Naive thymus-derived CD4-positive, alpha-beta T cell (primary cell): ENCODE measurements at regions not wholly inside any gene's neighbourhood (a gene's known extent, or its start where the extent isn't known, plus 50 kb on each side); places are given as distances from the start of the nearest gene placed in this dataset.
"Not testable (repeated sequence)": the region's sequence is repeated elsewhere in the genome, so short reads cannot be mapped to it uniquely, and the experiment has no call there.

Experiments used
- ATAC-seq: fragments of 150-1000 bp; cut with Tn5 transposase; 2 replicates; pipeline ENCODE4 v1.10.0; 2021; ENCODE audit warnings: mild to moderate bottlenecking, moderate library complexity
- CTCF ChIA-PET: fragments of 350-600 bp; sonication (Branson Sonifier 250); formaldehyde crosslinking; loops from one replicate; lab custom pipeline; 2021; ENCODE audit warnings: antibody characterized with exemption; lab: Charles Lee
- POLR2A ChIA-PET: fragments of 350-600 bp; sonication (Branson Sonifier 250); formaldehyde crosslinking; loops from one replicate; lab custom pipeline; 2021; ENCODE audit warnings: antibody characterized with exemption, inconsistent platforms; lab: Charles Lee
- DNase-seq, 9 donors: peaks; one replicate each; pipeline versions ENCODE4 v3.0.0 to v3.0.0-alpha.2; 2020 to 2022; ENCODE audit warnings: mixed read lengths in 1 of 9
- H3K27ac ChIP-seq: one replicate; pipeline ENCODE4 v1.7.0; 2013; ENCODE audit warnings: mild to moderate bottlenecking, low read depth, low read length, moderate library complexity
- H3K27me3 ChIP-seq, 2 donors: one replicate each; pipeline ENCODE4 v1.7.0; 2013; ENCODE audit warnings: low read length in 2 of 2, mild to moderate bottlenecking in 2 of 2, moderate library complexity in 2 of 2; ENCODE audit not compliant: control insufficient read depth in 2 of 2, insufficient read depth in 2 of 2
- H3K36me3 ChIP-seq, 3 experiments: 1 replicate in 2 of 3; 2 replicates in 1 of 3; pipeline ENCODE4 v1.7.0; 2013; ENCODE audit warnings: low read length in 3 of 3, mild to moderate bottlenecking in 3 of 3, moderate library complexity in 1 of 3; ENCODE audit not compliant: insufficient read depth in 3 of 3, control insufficient read depth in 2 of 3
- H3K4me1 ChIP-seq, 2 donors: one replicate each; pipeline ENCODE4 v1.7.0; 2013; ENCODE audit warnings: low read length in 2 of 2, mild to moderate bottlenecking in 2 of 2, moderate library complexity in 1 of 2; ENCODE audit not compliant: control insufficient read depth in 2 of 2, insufficient read depth in 2 of 2
- H3K4me3 ChIP-seq: 2 replicates; pipeline ENCODE4 v1.7.0; 2013; ENCODE audit warnings: mild to moderate bottlenecking, low read length
- H3K9me3 ChIP-seq, 3 experiments: 1 replicate in 2 of 3; 2 replicates in 1 of 3; pipeline ENCODE4 v1.7.0; 2013; ENCODE audit warnings: low read length in 3 of 3; ENCODE audit not compliant: control insufficient read depth in 2 of 3
- H3K27ac Mint-ChIP-seq, 9 donors: one replicate each; pipeline ENCODE4 v1.8.0; 2020 to 2022; ENCODE audit warnings: mixed read lengths in 9 of 9, mild to moderate bottlenecking in 8 of 9, moderate library complexity in 5 of 9, inconsistent platforms in 2 of 9
- H3K27me3 Mint-ChIP-seq, 5 donors: one replicate each; pipeline ENCODE4 v1.8.0; 2021 to 2022; ENCODE audit warnings: mixed read lengths in 5 of 5, mild to moderate bottlenecking in 1 of 5
- H3K36me3 Mint-ChIP-seq, 5 donors: one replicate each; pipeline ENCODE4 v1.8.0; 2020 to 2022; ENCODE audit warnings: mixed read lengths in 5 of 5, mild to moderate bottlenecking in 3 of 5, inconsistent platforms in 1 of 5
- H3K4me1 Mint-ChIP-seq, 7 donors: one replicate each; pipeline ENCODE4 v1.8.0; 2020 to 2022; ENCODE audit warnings: mixed read lengths in 7 of 7, mild to moderate bottlenecking in 3 of 7, inconsistent platforms in 1 of 7
- H3K4me3 Mint-ChIP-seq, 10 donors: one replicate each; pipeline ENCODE4 v1.8.0; 2020 to 2022; ENCODE audit warnings: mild to moderate bottlenecking in 10 of 10, mixed read lengths in 10 of 10, moderate library complexity in 6 of 10, inconsistent platforms in 2 of 10
- H3K9me3 Mint-ChIP-seq, 11 donors: one replicate each; pipeline ENCODE4 v1.8.0; 2020 to 2022; ENCODE audit warnings: mixed read lengths in 11 of 11, mild to moderate bottlenecking in 4 of 11, inconsistent platforms in 1 of 11, moderate library complexity in 1 of 11
- intact Hi-C, 2 donors: fragments of 100-400 bp; cut with micrococcal nuclease; formaldehyde crosslinking; loops; one replicate each; pipeline ENCODE4 v1.15.1; 2023

DNA sequence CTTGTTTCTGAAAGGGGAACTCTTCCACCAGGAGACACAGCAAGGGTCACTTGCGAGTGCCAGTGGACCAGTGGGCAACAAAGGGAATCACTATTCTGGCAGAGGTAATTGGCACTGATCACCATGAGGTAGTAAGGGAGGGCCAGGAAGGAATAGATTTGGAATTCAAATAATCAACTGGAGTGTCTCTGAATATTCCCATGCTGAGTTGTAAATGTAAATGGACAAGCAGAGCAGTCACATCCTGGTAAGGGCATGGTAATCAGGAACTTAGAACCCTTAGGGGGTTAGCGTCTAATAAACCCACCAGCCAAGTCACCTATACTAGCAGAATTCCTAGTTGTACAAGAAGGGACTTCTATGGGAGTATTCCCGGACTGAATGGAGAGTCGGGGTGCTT, 178.5 kb upstream of the UGT8 start:
- CTCF ChIA-PET = no interaction called here
- H3K9me3 ChIP-seq = no peaks in the 10 kb centered on the region
- no peaks in the 10 kb centered on the region for H3K4me1 ChIP-seq
- POLR2A ChIA-PET = no interaction called here
- no peak for DNase-seq
- no peaks in the 10 kb centered on the region for H3K36me3 ChIP-seq
- intact Hi-C loops = no loop called here
- Mint-ChIP-seq H3K27ac (no peak overlapping the region), H3K4me3 (no peak overlapping the region), H3K27me3 (peaks cover 0 to 24% (median 10%) of the 10 kb centered on the region in 5 donors), H3K36me3 (no peaks in the 10 kb centered on the region), H3K9me3 (peaks cover 0 to 5% (median 0%) of the 10 kb centered on the region in 11 donors), H3K4me1 (no peaks in the 10 kb centered on the region)
- no peak overlapping the region for H3K4me3 ChIP-seq
- no peak for ATAC-seq
- no peaks in the 10 kb centered on the region for H3K27me3 ChIP-seq
- no peak overlapping the region for H3K27ac ChIP-seq

- Histone ChIP-seq H3K4me1 (no peaks in the 10 kb centered on the region), H3K36me3 (no peaks in the 10 kb centered on the region), H3K27me3 (no peaks in the 10 kb centered on the region), H3K27ac (no peak overlapping the region), H3K9me3 (no peaks in the 10 kb centered on the region), H3K4me3 (no peak overlapping the region)
- no peak for DNase-seq
- Mint-ChIP-seq H3K36me3 (no peaks in the 10 kb centered on the region), H3K27me3 (peaks cover 0 to 11% (median 5%) of the 10 kb centered on the region in 5 donors), H3K4me1 (no peaks in the 10 kb centered on the region), H3K27ac (no peak overlapping the region), H3K9me3 (peaks cover 0 to 7% (median 4%) of the 10 kb centered on the region in 11 donors), H3K4me3 (no peak overlapping the region)
- no peak for ATAC-seq
- CTCF ChIA-PET = no interaction called here
- intact Hi-C loops = no loop called here
- POLR2A ChIA-PET = no interaction called here
Observed at GRCh38 chr4:114423582-114423981, 175.0 kb upstream of the UGT8 start.

- Histone ChIP-seq H3K4me1 (no peaks in the 10 kb centered on the region), H3K9me3 (no peaks in the 10 kb centered on the region), H3K27ac (no peak overlapping the region), H3K36me3 (no peaks in the 10 kb centered on the region), H3K4me3 (no peak overlapping the region), H3K27me3 (no peaks in the 10 kb centered on the region)
- DNase-seq (no peak), ATAC-seq (no peak)
- ChIA-PET CTCF (interaction anchor here (0.5 kb wide), 1 partner anchor 21 kb away, joined by 3 read pairs; no protein-coding TSS in a partner anchor), POLR2A (no interaction called here)
- Mint-ChIP-seq H3K36me3 (no peaks in the 10 kb centered on the region), H3K4me3 (no peak overlapping the region), H3K27ac (no peak overlapping the region), H3K9me3 (peaks cover 0 to 16% (median 0%) of the 10 kb centered on the region in 11 donors), H3K27me3 (peaks cover 0 to 34% (median 19%) of the 10 kb centered on the region in 5 donors), H3K4me1 (no peaks in the 10 kb centered on the region)
- intact Hi-C loops = no loop called here
Observed at GRCh38 chr4:114435116-114435515, 163.5 kb upstream of the UGT8 start.

- H3K4me1 ChIP-seq = no peaks in the 10 kb centered on the region
- ATAC-seq = no peak
- no peaks in the 10 kb centered on the region for H3K27me3 ChIP-seq
- Mint-ChIP-seq H3K27ac (no peak overlapping the region), H3K4me3 (no peak overlapping the region), H3K27me3 (peaks cover 0 to 21% (median 12%) of the 10 kb centered on the region in 5 donors), H3K36me3 (no peaks in the 10 kb centered on the region), H3K4me1 (no peaks in the 10 kb centered on the region), H3K9me3 (peaks cover 0 to 5% (median 0%) of the 10 kb centered on the region in 11 donors)
- CTCF ChIA-PET = no interaction called here
- H3K4me3 ChIP-seq = no peak overlapping the region
- H3K9me3 ChIP-seq = no peaks in the 10 kb centered on the region
- no peak overlapping the region for H3K27ac ChIP-seq
- no peaks in the 10 kb centered on the region for H3K36me3 ChIP-seq
- POLR2A ChIA-PET = no interaction called here
- intact Hi-C loops = no loop called here
- DNase-seq = no peak
Observed at GRCh38 chr4:114442856-114443255, 155.8 kb upstream of the UGT8 start.

DNA sequence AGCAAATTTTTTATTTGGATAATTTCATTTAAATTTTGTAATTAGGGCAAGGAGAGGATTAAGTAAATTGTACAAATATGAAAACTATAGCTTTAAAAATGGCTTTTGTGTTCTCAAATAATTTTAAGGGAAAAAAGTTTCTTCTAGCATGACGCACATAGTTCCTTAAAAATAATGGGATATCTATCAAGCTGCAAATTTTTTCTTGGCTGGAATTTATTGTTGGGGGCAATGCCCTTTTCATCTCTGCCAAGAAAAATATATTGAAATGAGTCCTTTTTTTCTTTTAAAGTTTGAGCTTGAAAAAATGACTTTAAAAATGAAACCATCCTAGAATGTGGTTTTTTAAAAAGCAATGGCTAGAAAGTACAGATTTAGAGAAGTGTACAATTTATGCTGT, 154.4 kb upstream of the UGT8 start:
- CTCF ChIA-PET = no interaction called here
- H3K4me3 Mint-ChIP-seq = no peak overlapping the region
- intact Hi-C loops = no loop called here

GRCh38 chr4:114447963-114448516, 150.6 kb upstream of the UGT8 start:
- H3K27me3 ChIP-seq, H3K4me3 Mint-ChIP-seq, intact Hi-C loops, H3K9me3 ChIP-seq, H3K36me3 Mint-ChIP-seq, H3K4me1 ChIP-seq, H3K4me1 Mint-ChIP-seq, H3K36me3 ChIP-seq, H3K27ac Mint-ChIP-seq, H3K4me3 ChIP-seq, DNase-seq, H3K27ac ChIP-seq: not testable (repeated sequence)
- ChIA-PET CTCF (interaction anchor here (0.7 kb wide), 1 partner anchor 20 kb away, joined by 3 read pairs; no protein-coding TSS in a partner anchor), POLR2A (interaction anchor here (0.7 kb wide), 1 partner anchor 119 kb away, joined by 4 read pairs; no protein-coding TSS in a partner anchor)
- Mint-ChIP-seq H3K27me3 (peaks cover 0 to 15% (median 4%) of the 10 kb centered on the region in 5 donors), H3K9me3 (peaks cover 0 to 29% (median 3%) of the 10 kb centered on the region in 11 donors)
- peak; percentile 16 for ATAC-seq

More for the DNA sequence above, 154.4 kb upstream of the UGT8 start:
- H3K27me3 ChIP-seq = no peaks in the 10 kb centered on the region
- no peak overlapping the region for H3K4me3 ChIP-seq
- POLR2A ChIA-PET = no interaction called here
- no peaks in the 10 kb centered on the region for H3K4me1 Mint-ChIP-seq
- ATAC-seq (no peak), DNase-seq (no peak)
- no peaks in the 10 kb centered on the region for H3K36me3 Mint-ChIP-seq
- peaks cover 0 to 11% (median 0%) of the 10 kb centered on the region in 11 donors for H3K9me3 Mint-ChIP-seq
- no peaks in the 10 kb centered on the region for H3K36me3 ChIP-seq
- H3K9me3 ChIP-seq = no peaks in the 10 kb centered on the region
- H3K4me1 ChIP-seq = no peaks in the 10 kb centered on the region
- H3K27ac ChIP-seq = no peak overlapping the region
- peaks cover 0 to 21% (median 10%) of the 10 kb centered on the region in 5 donors for H3K27me3 Mint-ChIP-seq
- no peak overlapping the region for H3K27ac Mint-ChIP-seq

- no peak for ATAC-seq
- ChIA-PET CTCF (no interaction called here), POLR2A (no interaction called here)
- Mint-ChIP-seq H3K27me3 (peaks cover 0 to 3% (median 2%) of the 10 kb centered on the region in 5 donors), H3K4me1 (no peaks in the 10 kb centered on the region), H3K27ac (no peak overlapping the region), H3K4me3 (no peak overlapping the region), H3K36me3 (no peaks in the 10 kb centered on the region), H3K9me3 (peaks cover 0 to 2% (median 0%) of the 10 kb centered on the region in 11 donors)
- Histone ChIP-seq H3K4me1 (no peaks in the 10 kb centered on the region), H3K9me3 (no peaks in the 10 kb centered on the region), H3K27ac (no peak overlapping the region), H3K36me3 (no peaks in the 10 kb centered on the region), H3K4me3 (no peak overlapping the region), H3K27me3 (no peaks in the 10 kb centered on the region)
- intact Hi-C loops = no loop called here
- no peak for DNase-seq
Observed at GRCh38 chr4:114458728-114459127, 139.9 kb upstream of the UGT8 start.
